Progenitor cell of endocrine pancreas (in vitro differentiated cells): ENCODE measurements at regions not wholly inside any gene's neighbourhood (a gene's known extent, or its start where the extent isn't known, plus 50 kb on each side); places are given as distances from the start of the nearest gene placed in this dataset.

ENCODE experiments used
- DNase-seq: peaks from one replicate; pipeline ENCODE4 v3.0.0; 2021; ENCODE audit warnings: low spot score; ENCODE audit not compliant: unreplicated experiment
- H3K27ac Mint-ChIP-seq: 2 replicates; pipeline ENCODE4 v1.8.0; 2021; ENCODE audit warnings: mild to moderate bottlenecking, moderate library complexity, mixed read lengths
- H3K27me3 Mint-ChIP-seq: 2 replicates; pipeline ENCODE4 v1.8.0; 2021; ENCODE audit warnings: mixed read lengths
- H3K36me3 Mint-ChIP-seq: 2 replicates; pipeline ENCODE4 v1.8.0; 2022; ENCODE audit warnings: mixed read lengths; ENCODE audit not compliant: insufficient read depth
- H3K4me1 Mint-ChIP-seq: 2 replicates; pipeline ENCODE4 v1.8.0; 2021; ENCODE audit warnings: low read depth, mixed read lengths
- H3K4me3 Mint-ChIP-seq: 2 replicates; pipeline ENCODE4 v1.8.0; 2021; ENCODE audit warnings: low read depth, mild to moderate bottlenecking, moderate library complexity, mixed read lengths
- H3K9me3 Mint-ChIP-seq: 2 replicates; pipeline ENCODE4 v1.8.0; 2021; ENCODE audit warnings: low read depth, mixed read lengths
- TF ChIP-seq, protein P1 (sequence below): fragments of 200-600 bp; sonication (generic); IDR thresholded peaks from one replicate; pipeline ENCODE4 v1.5.0; 2021; ENCODE audit warnings: antibody characterized with exemption, mild to moderate bottlenecking; ENCODE audit not compliant: unreplicated experiment

DNA sequence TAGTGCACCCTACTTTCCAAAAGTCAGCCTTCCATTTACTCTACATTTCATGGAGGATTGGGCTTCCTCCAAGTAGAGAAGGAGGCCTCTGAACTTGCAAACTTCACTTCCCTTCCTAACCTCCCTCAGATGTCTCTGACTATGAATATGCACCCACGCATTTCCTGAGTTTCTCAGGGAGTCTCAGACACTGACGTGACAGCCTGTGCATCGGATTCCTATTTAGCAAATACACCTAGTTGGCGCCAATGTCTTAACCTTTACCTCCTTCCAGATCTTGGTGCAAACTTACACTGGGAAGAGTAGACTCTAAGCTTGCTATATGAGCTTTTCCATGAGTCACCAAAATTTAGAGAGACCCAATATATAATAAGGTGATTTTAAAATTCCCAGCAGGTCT, 920.1 kb upstream of the AUTS2 start:
- peaks cover 6% of the 10 kb centered on the region for H3K27me3 Mint-ChIP-seq
- no peak for DNase-seq
- peaks cover 12% of the 10 kb centered on the region for H3K9me3 Mint-ChIP-seq
- H3K4me3 Mint-ChIP-seq: no peak overlapping the region
- peaks cover 4% of the 10 kb centered on the region for H3K4me1 Mint-ChIP-seq
- TF ChIP-seq, protein P1, sequence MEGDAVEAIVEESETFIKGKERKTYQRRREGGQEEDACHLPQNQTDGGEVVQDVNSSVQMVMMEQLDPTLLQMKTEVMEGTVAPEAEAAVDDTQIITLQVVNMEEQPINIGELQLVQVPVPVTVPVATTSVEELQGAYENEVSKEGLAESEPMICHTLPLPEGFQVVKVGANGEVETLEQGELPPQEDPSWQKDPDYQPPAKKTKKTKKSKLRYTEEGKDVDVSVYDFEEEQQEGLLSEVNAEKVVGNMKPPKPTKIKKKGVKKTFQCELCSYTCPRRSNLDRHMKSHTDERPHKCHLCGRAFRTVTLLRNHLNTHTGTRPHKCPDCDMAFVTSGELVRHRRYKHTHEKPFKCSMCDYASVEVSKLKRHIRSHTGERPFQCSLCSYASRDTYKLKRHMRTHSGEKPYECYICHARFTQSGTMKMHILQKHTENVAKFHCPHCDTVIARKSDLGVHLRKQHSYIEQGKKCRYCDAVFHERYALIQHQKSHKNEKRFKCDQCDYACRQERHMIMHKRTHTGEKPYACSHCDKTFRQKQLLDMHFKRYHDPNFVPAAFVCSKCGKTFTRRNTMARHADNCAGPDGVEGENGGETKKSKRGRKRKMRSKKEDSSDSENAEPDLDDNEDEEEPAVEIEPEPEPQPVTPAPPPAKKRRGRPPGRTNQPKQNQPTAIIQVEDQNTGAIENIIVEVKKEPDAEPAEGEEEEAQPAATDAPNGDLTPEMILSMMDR: no peak
- no peak overlapping the region for H3K27ac Mint-ChIP-seq
- peaks cover 1% of the 10 kb centered on the region for H3K36me3 Mint-ChIP-seq

GRCh38 chr7:68679459-68680234, 918.6 kb upstream of the AUTS2 start:
- Mint-ChIP-seq H3K9me3 (peaks cover 8% of the 10 kb centered on the region), H3K27me3 (peaks cover 6% of the 10 kb centered on the region), H3K36me3 (no peaks in the 10 kb centered on the region), H3K4me1 (peaks cover 7% of the 10 kb centered on the region), H3K4me3 (no peak overlapping the region), H3K27ac (no peak overlapping the region)
- TF ChIP-seq, protein P1: no peak
- no peak for DNase-seq

DNA sequence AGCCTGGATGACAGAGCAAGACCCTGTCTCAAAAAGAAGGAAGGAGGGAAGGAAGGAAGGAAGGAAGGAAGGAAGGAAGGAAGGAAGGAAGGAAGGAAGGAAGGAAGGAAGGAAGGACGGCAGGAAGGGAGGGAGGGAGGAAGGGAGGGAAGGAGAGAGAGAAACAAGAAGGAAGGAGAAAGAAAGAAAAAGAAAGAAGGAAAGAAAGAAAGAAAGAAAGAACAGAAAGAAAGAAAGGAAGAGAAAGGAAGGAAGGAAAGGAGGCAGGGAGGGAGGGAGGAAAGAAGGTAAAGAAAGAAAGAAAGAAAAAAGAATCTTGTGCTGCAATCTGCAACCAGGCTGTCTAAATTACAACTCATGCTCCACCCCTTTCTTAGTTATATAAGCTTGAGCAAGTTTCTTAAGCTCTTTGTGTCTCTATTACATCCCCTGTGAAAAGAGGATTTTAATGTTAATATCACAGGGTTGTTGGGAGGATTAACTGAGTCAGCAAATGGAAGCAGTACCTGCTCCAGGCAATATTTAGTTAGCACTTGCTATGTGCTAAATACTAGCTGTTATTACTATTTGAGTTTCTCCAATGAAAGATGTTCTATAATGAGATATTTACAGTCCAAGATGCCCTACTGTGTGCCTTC, 917.9 kb upstream of the AUTS2 start:
- Mint-ChIP-seq H3K36me3 (no peaks in the 10 kb centered on the region), H3K4me3 (no peak overlapping the region), H3K27me3 (peaks cover 6% of the 10 kb centered on the region), H3K9me3 (peaks cover 7% of the 10 kb centered on the region), H3K4me1 (peaks cover 11% of the 10 kb centered on the region), H3K27ac (no peak overlapping the region)
- DNase-seq: no peak
- TF ChIP-seq, protein P1: no peak

DNA sequence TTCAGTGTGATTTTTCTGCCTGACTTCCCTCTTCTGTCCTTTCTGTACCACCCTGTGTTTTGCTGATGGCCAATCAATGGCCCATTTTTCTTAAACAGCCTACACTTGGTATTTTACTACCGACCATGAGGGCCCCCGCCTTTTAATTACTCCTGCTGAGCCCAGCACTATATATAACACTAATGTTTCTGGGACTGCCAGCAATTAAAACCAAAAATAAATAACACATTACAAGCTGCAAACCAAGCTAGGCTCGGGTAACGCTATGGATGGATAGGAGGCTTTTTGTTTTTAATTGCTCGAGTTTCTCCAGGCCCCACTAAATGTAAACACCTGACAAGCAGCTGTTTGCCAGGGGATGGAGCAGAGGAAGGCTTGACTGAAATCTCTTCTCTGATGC, 915.4 kb upstream of the AUTS2 start:
- Mint-ChIP-seq H3K27ac (peak overlapping the region; percentile 38), H3K4me1 (peaks cover 11% of the 10 kb centered on the region), H3K9me3 (no peaks in the 10 kb centered on the region), H3K4me3 (no peak overlapping the region), H3K36me3 (no peaks in the 10 kb centered on the region), H3K27me3 (peaks cover 3% of the 10 kb centered on the region)
- TF ChIP-seq, protein P1: no peak
- no peak for DNase-seq

DNA sequence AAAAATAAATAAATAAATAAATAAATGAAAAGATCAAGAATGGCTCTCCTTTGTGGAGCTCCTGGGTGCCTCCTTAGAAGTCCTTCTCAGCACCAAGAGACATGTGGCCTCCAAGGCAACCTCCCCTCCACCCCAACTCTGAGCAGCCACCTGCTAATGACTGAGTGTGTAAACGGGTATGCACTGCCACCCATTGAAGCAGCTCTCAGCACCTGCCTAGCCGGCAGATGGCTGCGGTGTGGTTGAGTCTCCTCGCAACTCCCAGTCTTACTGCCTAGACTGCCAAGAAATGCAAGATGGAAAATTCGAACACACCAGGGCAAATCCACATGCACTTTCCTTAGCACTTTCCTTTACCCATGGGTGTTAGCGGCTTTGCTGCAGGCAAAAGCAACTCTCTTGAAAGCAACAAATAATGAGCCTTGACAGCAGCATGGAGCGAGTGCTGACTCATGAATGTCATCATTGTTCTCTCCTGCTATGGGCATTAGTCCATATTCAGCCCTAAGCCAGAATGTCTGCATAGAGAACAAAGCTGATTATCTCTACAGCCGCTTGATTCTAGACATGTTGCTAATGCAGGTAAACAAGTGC, 913.9 kb upstream of the AUTS2 start:
- Mint-ChIP-seq H3K9me3 (peaks cover 4% of the 10 kb centered on the region), H3K27ac (no peak overlapping the region), H3K4me3 (no peak overlapping the region), H3K36me3 (no peaks in the 10 kb centered on the region), H3K4me1 (peaks cover 16% of the 10 kb centered on the region), H3K27me3 (peaks cover 3% of the 10 kb centered on the region)
- DNase-seq: no peak
- TF ChIP-seq, protein P1: no peak
